Type B pancreatic cell (in vitro differentiated cells): ENCODE measurements at regions not wholly inside any gene's neighbourhood (a gene's known extent, or its start where the extent isn't known, plus 50 kb on each side); places are given as distances from the start of the nearest gene placed in this dataset.

Source experiments
- DNase-seq: peaks from one replicate; pipeline ENCODE4 v3.0.0; 2021; ENCODE audit warnings: mixed read lengths; ENCODE audit not compliant: unreplicated experiment; ENCODE audit errors: extremely low spot score
- H3K27ac Mint-ChIP-seq: 2 replicates; pipeline ENCODE4 v1.8.0; 2021; ENCODE audit warnings: mild to moderate bottlenecking, mixed read lengths
- H3K27me3 Mint-ChIP-seq: 2 replicates; pipeline ENCODE4 v1.8.0; 2021; ENCODE audit warnings: mixed read lengths
- H3K36me3 Mint-ChIP-seq: 2 replicates; pipeline ENCODE4 v1.8.0; 2021; ENCODE audit warnings: mixed read lengths
- H3K4me1 Mint-ChIP-seq: one replicate; pipeline ENCODE4 v1.8.0; 2021; ENCODE audit warnings: mixed read lengths; ENCODE audit not compliant: unreplicated experiment
- H3K4me3 Mint-ChIP-seq: 2 replicates; pipeline ENCODE4 v1.8.0; 2021; ENCODE audit warnings: mild to moderate bottlenecking, mixed read lengths
- H3K9me3 Mint-ChIP-seq: 2 replicates; pipeline ENCODE4 v1.8.0; 2021; ENCODE audit warnings: mixed read lengths
- CTCF ChIP-seq: fragments of 200-600 bp; sonication (generic); conservative IDR thresholded peaks from 2 replicates; pipeline ENCODE4 v1.5.0; 2021; ENCODE audit warnings: antibody characterized with exemption, mild to moderate bottlenecking

- Mint-ChIP-seq H3K36me3 (no peaks in the 10 kb centered on the region), H3K4me1 (peaks cover 5% of the 10 kb centered on the region), H3K27me3 (peaks cover 3% of the 10 kb centered on the region), H3K27ac (no peak overlapping the region), H3K9me3 (no peaks in the 10 kb centered on the region), H3K4me3 (no peak overlapping the region)
- DNase-seq: no peak
- no peak for TF ChIP-seq CTCF
Measured at GRCh38 chr3:167876620-167877281, 141.2 kb downstream of the SERPINI1 start.
